SK-MEL-5 (cell line): ENCODE measurements at regions not wholly inside any gene's neighbourhood (a gene's known extent, or its start where the extent isn't known, plus 50 kb on each side); places are given as distances from the start of the nearest gene placed in this dataset.

ENCODE experiments used
- DNase-seq: peaks from one replicate; pipeline ENCODE4 v3.0.0-alpha.2; 2016; ENCODE audit warnings: low read depth, low spot score
- in situ Hi-C: cut with HindIII; loops from 2 replicates; pipeline ENCODE4 v1.10.0; 2016; ENCODE audit warnings: low sequenced_read_pairs, high pct_unique_total_duplicates, low pct_unique_long_range_greater_than_20kb

- no peak for DNase-seq
- in situ Hi-C loops, result no loop called here
Observed at GRCh38 chr2:64763126-64763525, 109.4 kb upstream of the SERTAD2 start.

- in situ Hi-C loops, result no loop called here
- no peak for DNase-seq
Observed at GRCh38 chr2:64765160-64765805, 111.6 kb upstream of the SERTAD2 start.

GRCh38 chr2:64766841-64767669, 113.3 kb upstream of the SERTAD2 start:
- DNase-seq, result no peak
- in situ Hi-C loops, result no loop called here

GRCh38 chr2:64767670-64768468, 114.2 kb upstream of the SERTAD2 start:
- in situ Hi-C loops, result no loop called here
- peak; percentile 86 for DNase-seq

GRCh38 chr2:64768491-64769005, 114.8 kb upstream of the SERTAD2 start:
- no peak for DNase-seq
- in situ Hi-C loops, result no loop called here

GRCh38 chr2:64769392-64770044, 115.8 kb upstream of the SERTAD2 start:
- no peak for DNase-seq
- in situ Hi-C loops, result no loop called here

- in situ Hi-C loops, result no loop called here
- no peak for DNase-seq
Observed at GRCh38 chr2:64770137-64770780, 116.5 kb upstream of the SERTAD2 start.

- in situ Hi-C loops, result no loop called here
- no peak for DNase-seq
Observed at GRCh38 chr2:64770781-64771334, 117.1 kb upstream of the SERTAD2 start.

- in situ Hi-C loops, result no loop called here
- no peak for DNase-seq
Observed at GRCh38 chr2:64771737-64772136, 118.0 kb upstream of the SERTAD2 start.

- no peak for DNase-seq
- in situ Hi-C loops, result no loop called here
Observed at GRCh38 chr2:64773461-64774118, 119.9 kb upstream of the SERTAD2 start.

- DNase-seq, result no peak
- in situ Hi-C loops, result no loop called here
Observed at GRCh38 chr2:64777841-64778240, 124.1 kb upstream of the SERTAD2 start.

- in situ Hi-C loops, result no loop called here
- DNase-seq, result no peak
Observed at GRCh38 chr2:64779117-64779690, 125.5 kb upstream of the SERTAD2 start.

GRCh38 chr2:64780041-64780440, 126.3 kb upstream of the SERTAD2 start:
- no peak for DNase-seq
- in situ Hi-C loops, result no loop called here

GRCh38 chr2:64781711-64782390, 128.1 kb upstream of the SERTAD2 start:
- in situ Hi-C loops, result no loop called here
- no peak for DNase-seq

GRCh38 chr2:64784168-64785061, 130.7 kb upstream of the SERTAD2 start:
- DNase-seq, result no peak
- in situ Hi-C loops, result no loop called here
